ENCODE measurements at regions not wholly inside any gene's neighbourhood (a gene's known extent, or its start where the extent isn't known, plus 50 kb on each side); places are given as distances from the start of the nearest gene placed in this dataset.
"Not testable (repeated sequence)": the region's sequence is repeated elsewhere in the genome, so short reads cannot be mapped to it uniquely, and the experiment has no call there.

DNA sequence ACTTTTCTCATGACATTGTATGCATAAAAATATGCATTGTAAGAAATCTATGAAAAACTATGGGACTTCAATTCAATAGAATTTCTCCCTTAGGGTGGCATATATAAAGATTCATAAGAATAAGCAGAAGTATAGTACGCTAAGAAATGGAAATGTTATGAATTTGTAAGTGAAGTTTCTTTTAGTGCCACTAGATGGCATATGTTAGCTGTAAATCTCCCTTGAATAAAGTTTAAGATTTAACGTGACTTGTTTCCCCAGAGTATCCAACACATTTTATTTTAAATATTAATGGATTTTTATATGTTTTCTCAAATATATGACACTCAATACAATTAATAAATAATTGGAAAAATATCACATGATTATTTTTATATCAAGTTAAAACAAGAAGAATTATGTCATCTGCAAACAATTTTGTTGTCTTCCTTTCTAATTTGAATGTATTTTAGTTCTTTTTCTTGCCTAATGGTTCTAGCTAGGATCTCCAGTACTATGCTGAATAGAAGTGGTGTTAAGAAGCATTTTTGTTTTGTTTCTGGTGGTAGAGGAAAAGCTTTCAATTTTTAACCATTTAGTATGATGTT lies 287.2 kb downstream of the HGF start:
- DNase-seq (ENCODE audit: low read depth) = peak; percentile 34

DNA sequence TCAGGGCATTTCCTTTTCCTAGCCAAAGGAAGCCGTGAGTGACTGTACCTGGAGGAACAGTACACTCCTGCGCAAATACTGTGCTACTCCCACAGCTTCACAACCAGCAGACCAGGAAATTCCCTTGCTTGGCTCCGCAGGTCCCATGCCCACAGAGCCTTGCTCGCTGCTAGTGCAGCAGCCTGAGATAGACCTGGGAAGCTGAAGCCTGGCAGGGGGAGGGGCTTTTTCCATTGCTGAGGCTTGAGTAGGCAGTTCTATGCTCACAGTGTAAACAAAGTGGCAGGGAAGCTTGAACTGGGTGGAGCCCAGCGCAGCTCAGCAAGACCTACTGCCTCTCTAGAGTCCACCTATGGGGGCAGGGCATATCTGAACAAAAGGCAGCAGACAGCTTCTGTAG lies 291.2 kb downstream of the HGF start:
- DNase-seq (ENCODE audit: low read depth) = no peak

DNA sequence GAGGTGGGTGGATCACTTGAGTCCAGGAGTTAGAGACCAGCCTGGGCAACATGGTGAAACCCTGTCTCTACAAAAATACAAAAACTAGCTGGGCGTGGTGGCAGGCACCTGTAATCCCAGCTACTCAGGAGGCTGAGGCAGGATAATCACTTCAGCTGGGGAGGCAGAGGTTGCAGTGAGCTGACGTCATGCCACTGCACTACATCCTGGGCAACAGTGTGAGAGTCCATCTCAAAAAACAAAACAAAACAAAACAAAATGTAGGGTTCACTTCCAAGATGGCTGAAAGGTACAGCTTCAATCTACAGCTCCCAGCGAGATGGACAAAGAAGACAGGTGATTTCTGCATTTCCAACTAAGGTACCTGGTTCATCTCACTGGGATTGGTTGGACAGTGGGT lies 291.6 kb downstream of the HGF start:
- DNase-seq (ENCODE audit: low read depth) = not testable (repeated sequence)

DNA sequence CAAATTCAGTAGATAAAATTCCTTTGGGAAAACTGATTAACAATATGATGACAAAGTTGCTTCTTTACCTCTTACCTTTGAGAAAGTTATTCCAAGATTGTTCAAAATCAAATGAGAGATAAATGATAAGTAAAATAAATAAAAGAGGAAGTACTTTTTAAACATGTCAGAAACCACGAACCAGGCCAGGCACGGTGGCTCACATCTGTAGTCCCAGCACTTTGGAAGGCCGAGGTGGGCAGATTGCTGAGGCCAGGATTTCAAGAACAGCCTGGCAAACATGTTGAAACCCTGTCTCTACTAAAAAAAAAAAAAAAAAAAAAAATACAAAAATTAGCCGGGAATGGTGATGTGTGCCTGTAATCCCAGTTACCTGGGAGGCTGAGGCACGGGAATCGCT lies 296.6 kb downstream of the HGF start:
- DNase-seq (ENCODE audit: low read depth) = no peak

DNA sequence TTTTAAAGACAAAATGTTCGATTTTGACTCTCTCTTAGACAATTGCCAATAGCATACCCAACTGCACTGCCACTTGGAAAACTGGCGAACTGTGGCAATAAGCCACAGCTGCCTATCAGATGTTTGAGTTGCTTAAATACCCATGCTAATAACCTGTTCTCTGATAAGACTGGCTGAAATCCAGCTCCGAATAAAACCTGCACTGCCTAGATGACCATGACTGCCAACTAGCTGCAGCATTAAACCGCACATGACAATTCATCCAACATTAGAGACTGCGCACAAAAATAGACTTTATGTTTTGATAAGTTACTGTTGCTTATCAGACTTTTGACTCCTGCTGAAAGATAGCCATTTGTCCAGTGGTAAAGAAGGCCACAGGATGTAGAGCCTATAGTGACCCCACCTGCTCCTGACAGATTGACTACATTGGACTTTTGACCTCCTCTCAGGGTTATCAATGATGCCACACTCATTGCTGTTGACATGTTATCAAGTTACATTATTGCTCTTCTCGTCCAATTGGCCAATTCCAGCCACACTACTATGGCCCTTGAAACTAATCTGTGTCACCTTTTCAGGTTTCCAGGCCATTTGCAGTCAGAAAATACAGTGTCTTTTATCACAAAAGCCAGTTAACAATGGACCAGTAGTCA lies 299.0 kb downstream of the HGF start:
- no peak for DNase-seq (ENCODE audit: low read depth)

DNA sequence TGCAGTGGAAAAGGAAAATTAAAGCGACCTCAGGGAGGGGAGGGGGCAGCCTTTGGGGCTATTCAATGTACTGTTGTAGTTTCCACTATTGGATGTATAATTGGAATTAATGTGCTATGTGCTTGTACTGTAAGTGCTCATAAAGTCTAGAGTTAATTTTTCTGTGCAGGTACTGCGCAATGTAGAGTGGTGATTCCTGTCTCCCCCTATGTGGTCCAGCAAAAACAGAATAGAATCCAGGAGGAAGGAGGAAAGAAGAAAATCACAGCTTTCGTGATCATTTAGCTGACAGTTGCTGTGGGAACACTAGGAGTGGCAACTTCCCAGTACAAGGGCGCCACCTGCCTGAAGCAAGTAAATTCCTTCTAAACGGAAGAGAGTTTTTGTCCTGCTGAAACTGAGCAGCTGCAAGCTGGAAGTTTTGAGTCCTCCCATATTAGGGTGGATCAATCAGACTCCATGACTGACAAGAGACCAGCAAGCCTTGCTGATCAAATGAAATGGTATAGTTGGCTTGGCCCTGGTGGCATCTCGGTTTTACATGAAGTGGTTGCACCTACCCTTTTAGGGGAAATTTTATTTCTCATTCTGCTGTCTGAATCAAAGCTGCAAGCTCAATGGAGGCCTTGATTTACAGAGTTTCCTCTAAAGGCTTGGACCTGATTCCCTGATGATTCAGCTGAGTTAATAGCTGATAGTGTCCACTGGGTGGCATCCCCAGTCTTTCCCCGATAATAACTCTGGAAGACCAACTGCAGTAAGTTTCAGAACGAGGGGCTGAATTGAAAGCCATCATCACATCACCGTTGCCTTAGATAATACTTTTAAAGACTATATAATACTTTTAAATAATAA lies 299.8 kb downstream of the HGF start:
- peak; percentile 77 for DNase-seq (ENCODE audit: low read depth)

DNA sequence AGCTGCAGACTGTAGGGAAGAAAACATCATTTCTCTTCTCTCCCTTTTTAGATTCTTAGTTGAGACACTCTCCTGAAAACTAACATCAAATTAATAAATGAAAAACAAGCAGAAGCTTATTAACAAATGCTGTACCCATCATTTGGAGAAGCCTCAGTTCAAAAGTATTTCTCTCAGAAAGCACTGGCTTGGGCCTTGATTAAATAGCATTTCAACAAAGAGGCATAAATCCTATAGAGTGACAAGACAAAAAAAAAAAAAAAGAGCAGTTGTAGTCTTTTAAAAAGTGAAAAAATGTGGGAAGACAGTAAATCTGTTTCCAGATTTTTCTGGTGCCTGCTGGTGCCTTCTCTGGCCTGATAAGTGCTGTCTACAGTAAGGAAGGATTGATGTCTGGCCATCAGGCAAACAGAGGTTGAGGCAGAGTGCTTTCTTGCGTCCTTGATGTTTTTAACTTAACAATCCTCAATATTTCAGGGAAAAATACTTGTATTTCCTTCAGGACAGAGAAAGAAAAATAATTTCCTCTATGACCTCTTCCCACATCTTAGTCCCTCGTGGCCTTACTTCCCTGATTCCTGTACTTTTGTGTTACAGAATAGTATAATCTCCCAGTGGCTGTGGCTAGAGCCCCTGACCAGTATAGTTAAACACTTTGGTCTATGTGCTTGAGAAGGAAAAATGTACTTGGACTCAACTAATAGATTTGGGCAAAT lies 300.5 kb downstream of the HGF start:
- DNase-seq (ENCODE audit: low read depth) = no peak

DNA sequence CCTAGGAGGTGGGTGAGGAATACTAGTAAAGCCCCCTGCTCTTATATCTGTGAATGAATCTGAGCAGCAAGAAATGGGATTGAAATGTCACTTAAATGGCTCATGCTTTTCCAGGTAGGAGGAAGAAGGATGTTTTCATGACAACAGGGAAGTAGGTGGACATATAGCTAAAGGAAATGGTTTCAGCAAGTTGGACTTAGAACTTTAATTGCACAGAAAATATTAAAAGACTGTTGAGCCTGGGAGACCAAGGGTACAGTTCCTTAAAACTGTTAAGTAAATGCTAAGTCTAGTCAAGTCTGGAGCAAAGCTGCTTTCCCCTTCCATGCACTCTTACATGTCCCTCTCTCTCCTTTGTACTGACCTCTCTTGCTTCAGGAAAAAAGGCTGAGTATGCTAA lies 301.3 kb downstream of the HGF start:
- DNase-seq (ENCODE audit: low read depth) = no peak

DNA sequence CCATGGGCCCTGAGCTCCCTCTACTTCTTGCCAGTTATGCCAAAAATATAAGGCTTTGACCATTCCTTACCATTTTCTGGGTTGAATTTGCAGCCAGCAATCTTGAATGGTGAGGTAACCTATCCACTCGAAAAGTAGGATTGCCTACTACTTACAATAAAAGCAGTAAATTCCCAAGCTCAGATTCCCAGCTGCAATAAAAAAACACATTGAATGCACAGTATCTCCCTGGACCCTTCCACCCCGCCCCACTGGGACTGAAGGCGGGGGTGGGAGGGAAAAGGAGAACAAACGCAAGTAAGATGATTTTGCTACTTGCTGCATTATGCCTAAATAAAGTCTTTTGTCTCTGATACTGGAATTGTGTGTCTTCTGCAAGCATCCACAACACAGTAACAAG lies 301.9 kb downstream of the HGF start:
- no peak for DNase-seq (ENCODE audit: low read depth)

DNA sequence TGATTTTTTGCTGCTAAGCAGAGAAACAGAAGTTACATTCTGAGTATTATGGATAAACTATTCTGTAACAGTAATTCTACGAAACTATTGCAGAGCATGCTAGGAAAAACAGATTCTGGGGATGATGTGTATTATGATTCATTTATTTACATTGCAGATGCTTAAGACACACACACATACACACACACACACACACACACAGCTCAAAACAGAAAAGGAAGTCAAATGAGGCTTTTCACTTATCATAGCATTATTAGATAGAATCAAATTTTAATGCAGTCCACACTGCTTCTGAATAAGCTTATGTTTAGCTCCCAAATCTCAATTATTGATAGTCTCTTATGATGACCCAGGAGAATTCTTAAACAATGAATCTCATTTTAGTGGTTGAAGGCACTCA lies 307.2 kb downstream of the HGF start:
- peak; percentile 25 for DNase-seq (ENCODE audit: low read depth)

DNA sequence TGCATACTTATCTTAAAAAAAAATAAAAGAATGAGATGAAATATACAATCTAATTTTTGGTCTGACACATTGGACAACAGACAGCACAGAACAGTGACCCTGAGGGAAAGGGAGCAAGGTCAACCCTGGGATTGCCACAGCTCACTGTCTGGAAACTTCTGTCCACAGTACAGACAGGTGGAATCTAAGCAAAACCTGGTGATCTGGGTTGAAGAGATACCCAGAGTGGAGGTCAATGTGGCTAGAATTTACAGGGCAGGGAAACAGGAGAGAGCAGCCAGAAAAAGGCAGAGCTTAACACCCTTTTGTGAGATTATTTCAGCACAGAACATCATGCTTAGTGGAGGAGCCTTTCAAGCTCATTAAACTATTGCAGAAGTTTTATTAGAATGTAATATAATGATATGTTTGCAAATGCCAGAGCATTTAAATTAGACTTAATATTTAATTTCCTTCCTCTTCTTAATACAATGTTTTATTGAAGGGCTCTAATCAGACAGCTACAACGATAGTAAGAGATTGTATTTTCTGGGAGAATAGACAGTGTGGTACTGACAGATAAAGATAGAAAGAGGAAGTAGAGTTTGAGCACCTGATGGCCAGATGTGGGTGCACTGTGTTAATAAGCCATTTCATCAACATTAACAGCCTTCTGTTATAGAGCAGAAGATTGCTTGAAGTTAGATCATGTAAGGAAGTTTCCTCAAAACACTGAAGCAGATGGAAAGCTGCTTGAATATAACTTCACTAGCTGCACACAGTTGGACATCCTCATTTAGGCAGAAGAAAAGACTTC lies 309.4 kb downstream of the HGF start:
- no peak for DNase-seq (ENCODE audit: low read depth)

DNA sequence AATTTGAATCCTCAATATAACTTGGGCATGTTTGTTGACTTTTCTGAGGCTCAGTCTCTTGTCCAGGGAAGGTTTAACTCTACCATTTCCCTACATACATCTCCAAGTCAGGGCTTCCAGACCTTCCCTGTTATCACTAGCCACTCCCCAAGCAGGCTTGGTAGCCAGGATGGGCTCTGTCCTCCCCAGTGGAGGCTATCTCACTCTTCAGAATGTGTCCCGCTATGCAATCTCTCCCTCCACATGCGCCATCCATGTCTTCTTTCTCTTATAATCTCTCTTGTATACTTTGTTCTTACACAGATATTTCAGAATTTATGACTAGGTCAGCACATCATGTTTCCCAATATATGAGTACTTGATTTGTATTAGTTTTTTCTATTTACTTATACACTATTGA lies 310.4 kb downstream of the HGF start:
- DNase-seq (ENCODE audit: low read depth) = no peak

DNA sequence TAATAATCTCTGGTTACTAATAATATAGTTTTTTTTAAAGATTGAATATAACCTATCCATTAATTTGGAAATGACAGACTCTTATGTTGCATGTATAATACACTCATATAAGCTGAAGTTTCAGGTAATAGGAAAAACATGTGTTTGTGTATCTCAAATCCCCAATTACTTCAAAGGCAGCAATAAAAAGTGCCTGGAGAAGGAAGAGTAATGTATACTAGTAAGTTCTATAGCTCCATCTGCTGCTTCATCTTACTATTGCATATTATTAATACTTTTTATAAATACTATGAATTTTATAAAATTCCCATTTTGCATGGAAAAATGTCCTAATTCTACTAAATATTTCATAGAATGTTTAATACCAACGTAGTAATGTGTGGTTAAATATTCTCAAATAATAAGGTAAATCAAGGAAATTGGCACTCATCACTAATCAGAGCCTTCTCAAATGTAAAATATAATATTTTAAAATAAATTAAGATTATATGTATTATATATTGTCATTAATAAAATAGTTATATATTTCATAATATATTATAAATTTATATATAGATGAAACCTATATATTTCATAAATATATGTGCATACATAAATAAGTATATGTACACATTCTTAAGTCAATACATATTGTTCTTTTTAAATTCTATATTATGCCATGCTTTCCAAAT lies 311.9 kb downstream of the HGF start:
- DNase-seq (ENCODE audit: low read depth) = peak; percentile 37

DNA sequence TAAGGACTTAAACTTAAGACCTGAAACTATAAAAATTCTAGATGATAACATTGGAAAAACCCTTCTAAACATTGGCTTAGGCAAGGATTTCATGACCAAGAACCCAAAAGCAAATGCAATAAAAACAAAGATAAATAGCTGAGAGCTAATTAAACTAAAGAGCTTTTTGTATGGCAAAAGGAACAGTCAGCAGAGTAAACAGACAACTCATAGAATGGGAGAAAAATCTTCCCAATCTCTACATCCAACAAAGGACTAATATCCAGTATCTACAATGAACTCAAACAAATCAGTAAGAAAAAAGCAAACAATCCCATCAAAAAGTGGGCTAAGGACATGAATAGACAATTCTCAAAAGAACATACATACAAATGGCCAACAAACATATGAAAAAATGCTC lies 316.1 kb downstream of the HGF start:
- not testable (repeated sequence) for DNase-seq (ENCODE audit: low read depth)

DNA sequence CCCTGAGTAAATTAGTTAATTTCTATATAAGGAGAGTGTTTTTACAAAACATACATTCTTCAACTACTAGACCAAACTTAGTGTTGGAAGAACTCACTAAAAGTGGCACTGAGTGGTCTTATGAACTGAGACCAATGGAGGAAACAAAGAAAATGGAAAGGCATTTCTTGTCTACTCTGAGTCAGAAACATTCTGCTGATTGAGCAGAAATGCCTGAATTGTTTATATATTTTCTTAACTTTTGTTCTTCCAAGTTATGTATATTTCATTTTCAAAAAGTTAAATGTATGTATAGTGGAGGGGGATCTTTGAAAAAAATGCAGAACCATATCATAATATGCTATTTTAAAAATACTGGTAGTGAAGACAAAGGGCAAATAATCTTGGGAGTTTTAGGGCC lies 320.7 kb downstream of the HGF start:
- DNase-seq (ENCODE audit: low read depth) = no peak

DNA sequence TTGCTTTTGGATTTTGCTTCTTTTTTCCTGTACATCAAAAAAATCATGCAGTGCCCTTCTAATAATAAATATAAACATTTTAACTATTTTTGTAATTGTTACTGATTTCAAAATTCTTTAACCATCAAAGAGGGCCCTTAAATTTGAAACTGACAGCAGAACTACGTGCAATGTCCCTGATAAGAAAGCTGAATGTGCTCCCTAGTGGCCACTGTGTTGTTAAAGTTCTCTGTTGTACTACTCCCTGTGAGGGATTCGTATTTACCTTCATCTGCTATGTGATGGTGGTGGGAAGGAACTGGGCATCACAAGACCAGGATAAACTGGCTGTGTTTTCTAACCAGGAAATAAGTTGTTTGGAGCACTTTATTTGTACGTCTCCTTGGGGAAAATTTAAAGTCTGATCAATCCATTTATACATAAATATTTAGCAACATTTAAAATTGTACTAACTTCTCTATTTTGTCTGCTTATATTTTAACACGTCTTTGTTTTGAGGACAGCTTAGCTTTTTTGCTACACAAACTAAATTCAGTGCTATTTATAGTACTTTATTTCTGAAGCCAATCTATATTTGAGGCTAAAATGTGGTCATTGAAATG lies 322.4 kb downstream of the HGF start:
- DNase-seq (ENCODE audit: low read depth) = peak; percentile 67

DNA sequence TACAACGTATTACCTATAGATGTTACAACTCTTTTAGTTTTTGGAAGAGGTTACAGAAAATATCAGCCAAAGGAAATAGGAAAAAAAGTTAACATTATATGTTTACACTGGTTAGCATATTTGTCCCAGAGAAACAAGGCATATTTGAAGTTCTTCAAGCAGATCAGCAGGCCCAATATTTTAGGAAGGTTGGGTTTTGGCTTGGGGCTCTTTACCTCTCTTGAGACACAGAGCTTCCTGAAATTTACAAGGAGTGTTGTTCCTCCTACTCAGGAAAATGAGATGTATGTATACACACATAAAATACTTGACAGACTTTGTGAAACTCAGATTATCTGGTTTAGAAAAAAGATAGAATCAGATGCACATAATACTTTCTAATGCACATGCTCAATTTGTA lies 323.6 kb downstream of the HGF start:
- no peak for DNase-seq (ENCODE audit: low read depth)

DNA sequence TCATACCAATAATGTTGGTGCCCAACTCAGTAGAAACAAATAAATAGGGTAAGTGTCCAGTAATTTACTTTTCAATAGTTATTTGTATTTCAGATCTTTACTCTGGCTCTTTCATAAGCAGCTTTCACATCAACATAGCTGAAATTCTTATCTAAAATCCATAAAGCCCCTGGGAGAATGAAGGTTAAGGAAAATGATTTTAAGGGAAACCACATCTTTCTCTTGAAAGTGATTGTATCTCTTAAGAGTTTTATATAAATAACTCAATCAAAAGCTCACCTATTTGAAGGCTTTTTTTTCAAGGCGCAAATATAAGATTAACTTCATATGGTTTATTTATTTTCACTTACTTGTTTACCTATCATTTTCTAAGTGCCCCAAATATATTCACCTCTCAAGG lies 324.4 kb downstream of the HGF start:
- DNase-seq (ENCODE audit: low read depth) = no peak

DNA sequence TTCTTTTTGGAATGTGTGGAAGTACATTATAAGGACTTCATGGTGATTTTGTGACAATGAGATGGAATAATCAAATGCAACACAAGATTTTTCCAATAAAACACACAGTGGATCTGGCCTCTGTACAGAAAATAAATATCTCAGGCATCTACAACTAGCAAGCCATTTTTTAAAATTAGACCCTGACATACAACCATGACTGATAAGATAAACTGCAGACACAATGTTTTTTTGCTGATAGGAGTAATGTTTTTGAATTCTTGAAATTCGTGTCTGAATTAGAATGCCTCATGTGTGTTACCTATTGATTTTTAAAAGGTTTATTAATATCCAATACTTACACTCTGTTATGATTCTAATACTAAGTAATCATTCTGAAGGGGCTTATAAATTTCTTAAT lies 328.1 kb downstream of the HGF start:
- no peak for DNase-seq (ENCODE audit: low read depth)

DNA sequence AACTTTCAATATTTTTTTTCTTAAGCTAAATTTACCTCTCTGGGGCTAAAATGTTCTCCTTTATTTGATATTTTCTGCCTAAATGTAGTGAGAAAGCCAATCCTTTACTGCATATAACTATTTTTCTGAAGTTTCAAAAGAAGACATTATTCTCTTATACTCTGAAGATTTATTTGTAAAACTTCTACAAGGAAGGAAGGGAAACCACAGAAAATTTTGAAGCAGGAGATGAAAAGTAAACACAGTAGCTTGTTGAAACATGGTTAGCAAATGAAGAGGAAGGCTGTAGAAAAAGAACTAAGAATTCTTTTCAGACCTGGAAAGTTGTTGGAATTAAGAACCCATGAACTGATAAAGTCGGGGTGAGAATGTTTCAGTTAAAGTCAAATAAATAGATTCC lies 330.3 kb downstream of the HGF start:
- DNase-seq (ENCODE audit: low read depth) = no peak

DNA sequence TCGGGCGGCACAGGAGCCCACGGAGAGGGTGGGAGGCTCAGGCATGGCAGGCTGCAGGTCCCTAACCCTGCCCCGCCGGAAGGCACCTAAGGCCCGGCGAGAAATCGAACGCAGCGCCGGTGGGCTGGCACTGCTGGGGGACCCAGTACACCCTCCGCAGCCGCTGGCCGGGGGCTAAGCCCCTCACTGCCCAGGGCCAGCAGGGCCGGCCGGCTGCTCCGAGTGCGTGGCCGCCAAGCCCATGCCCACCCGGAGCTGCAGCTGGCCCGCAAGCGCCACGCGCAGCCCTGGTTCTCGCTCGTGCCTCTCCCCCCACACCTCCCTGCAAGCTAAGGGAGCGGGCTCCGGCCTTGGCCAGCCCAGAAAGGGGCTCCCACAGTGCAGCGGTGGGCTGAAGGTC lies 332.7 kb downstream of the HGF start:
- DNase-seq (ENCODE audit: low read depth) = not testable (repeated sequence)

Data from RPMI7951 (cell line).